ENCODE measurements at regions not wholly inside any gene's neighbourhood (a gene's known extent, or its start where the extent isn't known, plus 50 kb on each side); places are given as distances from the start of the nearest gene placed in this dataset.

GRCh38 chr3:87045473-87045872 is 54.5 kb upstream of the VGLL3 start:
- no peaks in the 10 kb centered on the region for H3K27me3 ChIP-seq (replicated peaks in 1 of 2; ENCODE audit: control insufficient read depth in 2 of 2, insufficient read depth in 2 of 2, low read length in 1 of 2)

More at GRCh38 chr3:87045473-87045872, 54.5 kb upstream of the VGLL3 start:
- H3K79me2 ChIP-seq (ENCODE audit: control insufficient read depth, insufficient read depth, low read length): no peaks in the 10 kb centered on the region
- intact Hi-C loops (cut with micrococcal nuclease; ENCODE audit: unreplicated experiment) (no loop called here), in situ Hi-C loops (cut with MboI) (no loop called here)
- DNase-seq (ENCODE audit: low read depth, low spot score): no peak
- CTCF ChIA-PET: interaction anchor here (0.6 kb wide), 1 partner anchor 18 kb away, joined by 3 read pairs; no protein-coding TSS in a partner anchor
- no peak for ATAC-seq
- no peaks in the 10 kb centered on the region for H3K4me1 ChIP-seq (ENCODE audit: control insufficient read depth, insufficient read depth, low read length)
- no peak overlapping the region for H3K4me3 ChIP-seq
- TF ChIP-seq SRF (IDR thresholded peaks at IDR 0.05; ENCODE audit: low read depth in 2 of 2, low read length in 2 of 2): no peak
- TF ChIP-seq CHD4 (IDR thresholded peaks at IDR 0.05): no peak
- no peak for TF ChIP-seq ESRRA (IDR thresholded peaks at IDR 0.05; ENCODE audit: low read length)
- no peak for TF ChIP-seq KLF5 (IDR thresholded peaks at IDR 0.05; ENCODE audit: partially characterized antibody)
- TF ChIP-seq CREM (IDR thresholded peaks at IDR 0.05; ENCODE audit: low read depth): no peak
- no peak for TF ChIP-seq ZBTB33 (IDR thresholded peaks at IDR 0.05)
- no peak for TF ChIP-seq MTA3 (IDR thresholded peaks at IDR 0.05; ENCODE audit: borderline replicate concordance, low read length)
- WGBS (ENCODE audit: insufficient coverage, insufficient replicate concordance, low lambda C conversion rate, missing lambda C conversion rate): 0% methylated on average over 1 of the region's 1 CpG
- SMC1A ChIA-PET (ENCODE audit: uncharacterized antibody, unreplicated experiment): interaction anchor here (1.1 kb wide), 1 partner anchor 40 kb away, joined by 3 read pairs; no protein-coding TSS in a partner anchor
- H3K27ac ChIP-seq (ENCODE audit: control insufficient read depth, insufficient read depth): no peak overlapping the region
- POLR2A ChIA-PET: no interaction called here
- no TSS peak for BruUV-seq (replicated peaks)
- no peaks in the 10 kb centered on the region for H3K36me3 ChIP-seq (ENCODE audit: control insufficient read depth in 2 of 2, insufficient read depth in 2 of 2, low read length in 1 of 2)
- H3K9ac ChIP-seq (ENCODE audit: control insufficient read depth, insufficient read depth, low read length): no peak overlapping the region
- FAIRE-seq: no peak
- no peak overlapping the region for H3K4me2 ChIP-seq (ENCODE audit: control insufficient read depth, insufficient read depth)
- RAD21 ChIA-PET (ENCODE audit: unreplicated experiment): no interaction called here
- H3K9me3 ChIP-seq (replicated peaks; ENCODE audit: control insufficient read depth, insufficient read depth, low read length): no peaks in the 10 kb centered on the region
- H4K20me1 ChIP-seq (ENCODE audit: control insufficient read depth, insufficient read depth): no peaks in the 10 kb centered on the region
- H2AFZ ChIP-seq (ENCODE audit: control insufficient read depth, low read depth, low read length): no peak overlapping the region
